Esophagus muscularis mucosa (tissue), 4 donors: ENCODE measurements at regions not wholly inside any gene's neighbourhood (a gene's known extent, or its start where the extent isn't known, plus 50 kb on each side); places are given as distances from the start of the nearest gene placed in this dataset.
"Not testable (repeated sequence)": the region's sequence is repeated elsewhere in the genome, so short reads cannot be mapped to it uniquely, and the experiment has no call there.

Experiments
- DNase-seq: peaks from one replicate; pipeline ENCODE4 v3.0.0-alpha.2; 2017; ENCODE audit errors: extremely low spot score
- H3K27ac ChIP-seq, 4 donors: fragments of 200-600 bp; sonication (generic); replicated peaks in 1 of 4; 1 replicate in 3 of 4; 2 replicates in 1 of 4; pipeline ENCODE4 v1.5.1; 2016 to 2019; ENCODE audit warnings: mild to moderate bottlenecking in 1 of 4
- H3K27me3 ChIP-seq, 4 donors: fragments of 200-600 bp; sonication (generic); one replicate each; pipeline versions ENCODE4 v1.5.1 to v1.6.0; 2016 to 2019
- H3K36me3 ChIP-seq, 4 donors: fragments of 200-600 bp; sonication (generic); one replicate each; pipeline ENCODE4 v1.5.1; 2016 to 2019
- H3K4me1 ChIP-seq, 4 donors: fragments of 200-600 bp; sonication (generic); one replicate each; pipeline ENCODE4 v1.5.1; 2016 to 2019
- H3K4me3 ChIP-seq, 4 donors: fragments of 200-600 bp; sonication (generic); 1 replicate in 2 of 4; 2 replicates in 2 of 4; pipeline ENCODE4 v1.5.1; 2016 to 2019; ENCODE audit warnings: mild to moderate bottlenecking in 4 of 4, moderate library complexity in 1 of 4
- H3K9me3 ChIP-seq, 4 donors: fragments of 200-600 bp; sonication (generic); 1 replicate in 3 of 4; 2 replicates in 1 of 4; pipeline ENCODE4 v1.5.1; 2016 to 2019
- CTCF ChIP-seq, 3 experiments: fragments of 200-600 bp in 2 of 3; fragments of 450-650 bp in 1 of 3; sonication (generic) in 2 of 3; IDR thresholded peaks; one replicate each; pipeline ENCODE4 v1.5.1; 2017 to 2019; ENCODE audit warnings: antibody characterized with exemption in 3 of 3, mild to moderate bottlenecking in 2 of 3, moderate library complexity in 1 of 3
- EP300 ChIP-seq: sonication (generic); formaldehyde crosslinking; IDR thresholded peaks from one replicate; pipeline ENCODE4 v1.6.1; 2017; ENCODE audit warnings: antibody characterized with exemption
- POLR2A ChIP-seq: fragments of 450-650 bp; IDR thresholded peaks from one replicate; pipeline ENCODE4 v1.6.1; 2017; ENCODE audit warnings: antibody characterized with exemption, moderate library complexity, mild to moderate bottlenecking, low read depth
- POLR2AphosphoS5 ChIP-seq, 2 donors: sonication (generic); formaldehyde crosslinking; IDR thresholded peaks; one replicate each; pipeline ENCODE4 v1.6.1; 2017; ENCODE audit warnings: antibody characterized with exemption in 2 of 2
- WGBS: methylation state at CpG from one replicate; pipeline ENCODE4 v1.1.5; 2018; 5-methylcytosine and 5-hydroxymethylcytosine counted together
- intact Hi-C: fragments of 100-400 bp; cut with DNase I; formaldehyde crosslinking; loops from one replicate; pipeline ENCODE4 v1.15.1; 2023

- TF ChIP-seq CTCF (IDR thresholded peaks at IDR 0.05) = no peak
- no peak for TF ChIP-seq EP300
- TF ChIP-seq POLR2AphosphoS5 (IDR thresholded peaks at IDR 0.05) = no peak
- TF ChIP-seq POLR2A = no peak
- Histone ChIP-seq H3K27ac (no peak overlapping the region), H3K9me3 (no peaks in the 10 kb centered on the region), H3K27me3 (no peaks in the 10 kb centered on the region), H3K4me1 (peaks cover 0 to 25% (median 7%) of the 10 kb centered on the region in 4 donors), H3K36me3 (no peaks in the 10 kb centered on the region), H3K4me3 (no peak overlapping the region)
- intact Hi-C loops = no loop called here
- no peak for DNase-seq
- WGBS = 85% methylated on average over 10 of the region's 11 CpGs
These were observed 303.6 kb downstream of the NDUFA10 start for GRCh38 chr2:239721531-239721930.

- DNase-seq = no peak
- intact Hi-C loops = no loop called here
- no peak for TF ChIP-seq EP300
- no peak for TF ChIP-seq POLR2A
- no peak for TF ChIP-seq CTCF (IDR thresholded peaks at IDR 0.05)
- TF ChIP-seq POLR2AphosphoS5 (IDR thresholded peaks at IDR 0.05) = no peak
These were observed 304.5 kb downstream of the NDUFA10 start for GRCh38 chr2:239720361-239721360.

GRCh38 chr2:239719791-239720360 is 305.3 kb downstream of the NDUFA10 start:
- TF ChIP-seq POLR2A (no peak), CTCF (IDR thresholded peaks at IDR 0.05) (no peak), EP300 (no peak), POLR2AphosphoS5 (IDR thresholded peaks at IDR 0.05) (no peak)
- Histone ChIP-seq H3K36me3 (no peaks in the 10 kb centered on the region), H3K4me3 (no peak overlapping the region), H3K27me3 (no peaks in the 10 kb centered on the region), H3K27ac (no peak overlapping the region), H3K9me3 (no peaks in the 10 kb centered on the region), H3K4me1 (peaks cover 0 to 15% (median 4%) of the 10 kb centered on the region in 4 donors)
- DNase-seq = no peak
- 80% methylated on average over 8 of the region's 9 CpGs for WGBS
- intact Hi-C loops = no loop called here

More at GRCh38 chr2:239720361-239721360, 304.5 kb downstream of the NDUFA10 start:
- Histone ChIP-seq H3K27ac (no peak overlapping the region), H3K27me3 (no peaks in the 10 kb centered on the region), H3K4me3 (no peak overlapping the region), H3K9me3 (no peaks in the 10 kb centered on the region), H3K36me3 (no peaks in the 10 kb centered on the region), H3K4me1 (peaks cover 0 to 18% (median 4%) of the 10 kb centered on the region in 4 donors)
- 90% methylated on average over 27 of the region's 27 CpGs for WGBS

- 83% methylated on average over 6 of the region's 6 CpGs for WGBS
- intact Hi-C loops, H3K27me3 ChIP-seq, H3K4me3 ChIP-seq, DNase-seq, H3K9me3 ChIP-seq, H3K27ac ChIP-seq, H3K36me3 ChIP-seq, H3K4me1 ChIP-seq: not testable (repeated sequence)
These were observed 306.2 kb downstream of the NDUFA10 start for GRCh38 chr2:239718991-239719390.

GRCh38 chr2:239717706-239718105 is 307.4 kb downstream of the NDUFA10 start:
- TF ChIP-seq POLR2AphosphoS5 (IDR thresholded peaks at IDR 0.05) (no peak), EP300 (no peak), POLR2A (no peak)
- Histone ChIP-seq H3K36me3 (no peaks in the 10 kb centered on the region), H3K27ac (no peak overlapping the region), H3K27me3 (no peaks in the 10 kb centered on the region), H3K4me1 (peaks cover 0 to 8% (median 3%) of the 10 kb centered on the region in 4 donors), H3K9me3 (peaks cover 0 to 9% (median 5%) of the 10 kb centered on the region in 4 donors), H3K4me3 (no peak overlapping the region)
- 80% methylated on average over 11 of the region's 22 CpGs for WGBS
- DNase-seq = no peak
- intact Hi-C loops = no loop called here
